GM13976 (cell line): ENCODE measurements at regions not wholly inside any gene's neighbourhood (a gene's known extent, or its start where the extent isn't known, plus 50 kb on each side); places are given as distances from the start of the nearest gene placed in this dataset.

Source experiments
- DNase-seq: peaks from one replicate; pipeline ENCODE4 v3.0.0; 2012; ENCODE audit warnings: low spot score
- CTCF ChIP-seq: IDR thresholded peaks from 2 replicates; pipeline ENCODE4 v1.5.1; 2012; ENCODE audit warnings: borderline replicate concordance, mild to moderate bottlenecking; ENCODE audit not compliant: insufficient read depth; ENCODE audit errors: extremely low read depth, missing control alignments, control extremely low read depth
- in situ Hi-C: fragments of 300-500 bp; cut with MboI; formaldehyde crosslinking; loops from one replicate; pipeline ENCODE4 v1.12.0; 2022; ENCODE audit warnings: low sequenced_read_pairs, mixed read lengths, inconsistent platforms; ENCODE audit not compliant: unreplicated experiment

GRCh38 chr5:2415678-2416077 lies 335.8 kb downstream of the IRX2 start:
- TF ChIP-seq CTCF = no peak
- in situ Hi-C loops = no loop called here
- DNase-seq = no peak

- in situ Hi-C loops = no loop called here
- no peak for TF ChIP-seq CTCF
- no peak for DNase-seq
Measured at GRCh38 chr5:2410451-2410850, 341.0 kb downstream of the IRX2 start.

GRCh38 chr5:2403296-2403695 lies 348.2 kb downstream of the IRX2 start:
- no peak for TF ChIP-seq CTCF
- in situ Hi-C loops = no loop called here
- DNase-seq = no peak

GRCh38 chr5:2399804-2400203 lies 351.7 kb downstream of the IRX2 start:
- in situ Hi-C loops = no loop called here
- no peak for DNase-seq
- TF ChIP-seq CTCF = no peak

- TF ChIP-seq CTCF = no peak
- no peak for DNase-seq
- in situ Hi-C loops = no loop called here
Measured at GRCh38 chr5:2399096-2399495, 352.4 kb downstream of the IRX2 start.

GRCh38 chr5:2393556-2393955 lies 357.9 kb downstream of the IRX2 start:
- no peak for DNase-seq
- in situ Hi-C loops = no loop called here
- TF ChIP-seq CTCF = no peak

- TF ChIP-seq CTCF = no peak
- DNase-seq = no peak
- in situ Hi-C loops = no loop called here
Measured at GRCh38 chr5:2391566-2391965, 359.9 kb downstream of the IRX2 start.
